ENCODE measurements at regions not wholly inside any gene's neighbourhood (a gene's known extent, or its start where the extent isn't known, plus 50 kb on each side); places are given as distances from the start of the nearest gene placed in this dataset.
"Not testable (repeated sequence)": the region's sequence is repeated elsewhere in the genome, so short reads cannot be mapped to it uniquely, and the experiment has no call there.

DNA sequence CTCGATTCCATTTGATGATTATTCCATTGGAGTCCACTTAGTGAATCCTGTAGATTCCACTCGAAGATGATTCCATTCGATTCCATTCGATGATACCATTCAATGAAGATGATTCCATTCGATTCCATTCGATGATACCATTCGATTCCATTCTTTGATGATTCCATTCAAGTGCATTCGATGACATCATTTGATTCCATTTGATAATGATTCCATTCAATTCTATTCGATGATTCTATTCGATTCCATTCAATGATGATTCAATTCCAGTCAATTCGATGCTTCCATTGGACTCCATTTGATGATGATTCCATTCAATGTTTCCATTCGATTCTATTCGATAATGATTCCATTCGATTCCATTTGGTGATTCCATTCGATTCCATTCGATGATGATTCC is 1150.0 kb downstream of the TP53TG3F start:
- H3K4me3 ChIP-seq; H3K27me3 ChIP-seq (replicated peaks in 1 of 7); H3K36me3 ChIP-seq; H3K4me1 ChIP-seq; intact Hi-C loops (cut with DNase I; ENCODE audit: low total_unique reads); DNase-seq; H3K27ac ChIP-seq: not testable (repeated sequence)
- peaks cover 0 to 100% (median 52%) of the 10 kb centered on the region in 8 donors for H3K9me3 ChIP-seq
- WGBS, 5 donors = 80 to 86% (median 80%) methylated on average over 16 of the region's 16 CpGs

All from spleen (tissue), 11 donors.